GM12873 (cell line): ENCODE measurements at regions not wholly inside any gene's neighbourhood (a gene's known extent, or its start where the extent isn't known, plus 50 kb on each side); places are given as distances from the start of the nearest gene placed in this dataset.

Source experiments
- TF ChIP-seq, protein P1 (sequence below): IDR thresholded peaks from 2 replicates; pipeline ENCODE4 v1.5.1; 2012; ENCODE audit warnings: low read depth, mild to moderate bottlenecking, moderate library complexity, low read length, control low read depth; ENCODE audit not compliant: insufficient read depth; ENCODE audit errors: missing control alignments

DNA sequence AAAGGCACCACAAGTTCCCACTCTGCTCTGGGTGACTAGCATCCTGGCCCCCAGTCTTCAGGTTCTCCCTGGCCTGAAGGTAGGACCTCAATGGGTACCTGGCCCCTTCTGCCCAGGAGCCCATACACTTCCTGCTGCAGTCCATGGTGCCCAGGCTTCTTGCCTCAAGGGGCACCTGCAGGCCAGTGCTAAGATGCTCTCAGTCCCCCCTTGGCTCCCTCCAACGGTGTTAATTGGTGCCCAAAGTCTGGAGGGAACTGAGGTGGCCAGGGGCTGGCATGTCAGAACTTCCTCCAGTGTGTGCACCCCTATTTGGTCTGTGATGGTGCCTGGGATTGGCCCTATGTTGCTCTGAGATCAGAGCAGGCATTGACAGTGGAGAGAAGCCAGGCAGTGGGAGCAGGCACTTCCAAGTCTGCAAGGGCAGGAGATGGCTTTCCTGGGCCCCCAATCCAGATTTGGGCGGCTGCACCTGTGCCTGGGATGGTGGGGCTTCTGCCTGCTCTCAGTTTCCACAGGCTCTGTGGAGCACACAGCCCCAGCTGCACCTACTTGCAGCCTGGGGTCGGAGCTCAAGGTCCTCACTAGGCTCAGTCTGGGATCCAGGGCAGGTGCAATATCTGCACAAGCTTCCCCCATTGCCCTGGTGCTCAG lies 301.6 kb downstream of the FAM47B start:
- TF ChIP-seq, protein P1, sequence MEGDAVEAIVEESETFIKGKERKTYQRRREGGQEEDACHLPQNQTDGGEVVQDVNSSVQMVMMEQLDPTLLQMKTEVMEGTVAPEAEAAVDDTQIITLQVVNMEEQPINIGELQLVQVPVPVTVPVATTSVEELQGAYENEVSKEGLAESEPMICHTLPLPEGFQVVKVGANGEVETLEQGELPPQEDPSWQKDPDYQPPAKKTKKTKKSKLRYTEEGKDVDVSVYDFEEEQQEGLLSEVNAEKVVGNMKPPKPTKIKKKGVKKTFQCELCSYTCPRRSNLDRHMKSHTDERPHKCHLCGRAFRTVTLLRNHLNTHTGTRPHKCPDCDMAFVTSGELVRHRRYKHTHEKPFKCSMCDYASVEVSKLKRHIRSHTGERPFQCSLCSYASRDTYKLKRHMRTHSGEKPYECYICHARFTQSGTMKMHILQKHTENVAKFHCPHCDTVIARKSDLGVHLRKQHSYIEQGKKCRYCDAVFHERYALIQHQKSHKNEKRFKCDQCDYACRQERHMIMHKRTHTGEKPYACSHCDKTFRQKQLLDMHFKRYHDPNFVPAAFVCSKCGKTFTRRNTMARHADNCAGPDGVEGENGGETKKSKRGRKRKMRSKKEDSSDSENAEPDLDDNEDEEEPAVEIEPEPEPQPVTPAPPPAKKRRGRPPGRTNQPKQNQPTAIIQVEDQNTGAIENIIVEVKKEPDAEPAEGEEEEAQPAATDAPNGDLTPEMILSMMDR, result no peak

DNA sequence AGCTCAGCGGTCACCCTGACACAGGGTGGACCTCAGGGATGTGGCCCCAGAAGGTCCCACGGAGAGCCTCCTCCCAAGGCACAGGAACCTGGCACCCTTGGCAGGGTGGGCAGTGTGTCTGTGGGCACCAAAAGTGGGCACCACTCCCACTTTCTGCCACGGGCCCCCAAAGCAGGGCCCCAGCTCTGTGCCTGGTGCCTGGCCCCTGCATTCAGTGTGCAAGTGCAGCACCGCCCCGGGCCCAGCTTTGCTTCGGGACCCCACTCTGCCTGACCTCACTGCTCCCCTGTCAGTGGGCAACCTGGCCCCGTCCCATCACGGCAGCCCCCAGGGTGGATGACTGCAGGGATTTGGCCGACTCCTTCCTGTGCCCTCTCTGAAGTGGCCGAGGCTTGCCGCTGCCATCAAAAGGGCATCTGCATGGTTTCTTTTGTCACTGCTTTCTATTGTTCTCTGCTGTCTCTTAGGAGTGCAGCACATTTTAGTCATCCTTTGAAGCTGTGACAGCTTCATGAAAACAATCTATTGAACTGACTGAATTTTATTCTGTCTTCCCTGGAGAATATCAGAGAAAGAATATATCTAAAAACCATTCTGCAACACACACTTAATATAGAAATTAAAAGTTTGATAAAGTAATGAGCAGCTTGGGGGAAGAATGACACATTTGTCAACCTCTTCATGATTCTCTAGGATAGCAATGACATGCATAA lies 302.4 kb downstream of the FAM47B start:
- TF ChIP-seq, protein P1, result no peak

DNA sequence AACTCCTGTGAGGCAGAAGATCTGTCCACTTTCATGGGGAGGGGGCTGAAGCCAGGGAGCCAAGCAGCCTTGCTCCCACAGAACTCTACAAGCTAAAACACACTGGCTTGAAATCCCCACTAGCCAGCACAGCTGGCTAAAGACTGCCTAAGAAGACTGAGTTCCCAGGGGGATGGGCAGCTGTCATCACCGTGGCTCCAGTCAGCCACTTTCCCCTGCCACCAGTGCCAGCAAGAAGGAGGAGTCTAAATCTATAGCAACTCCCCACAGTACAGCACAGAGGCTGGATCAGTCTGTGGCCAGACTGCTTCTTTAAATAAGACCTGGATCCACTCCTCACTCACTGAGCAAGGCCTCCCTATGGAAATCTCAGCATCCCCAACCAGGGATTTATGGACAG lies 308.6 kb downstream of the FAM47B start:
- TF ChIP-seq, protein P1, result no peak

DNA sequence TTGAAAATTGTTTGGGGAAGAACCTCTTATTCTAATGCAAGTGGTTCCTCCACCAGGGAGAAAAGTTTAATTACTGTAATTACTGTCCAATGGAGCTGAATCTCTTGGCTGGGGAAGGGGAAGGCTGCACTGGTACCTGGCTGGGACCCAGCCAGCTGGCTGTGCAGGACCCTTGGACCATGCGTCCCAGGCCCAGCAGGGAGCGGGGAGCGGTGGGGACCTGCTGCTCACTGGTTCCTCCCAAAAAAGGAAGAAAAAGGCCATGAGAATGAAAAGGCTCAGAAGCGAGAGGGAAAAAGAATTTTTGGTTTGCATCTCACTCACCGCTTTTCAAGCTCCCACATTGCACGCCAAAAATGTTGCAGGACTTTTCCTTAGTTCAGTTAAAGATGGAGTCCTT lies 333.5 kb downstream of the FAM47B start:
- TF ChIP-seq, protein P1, result no peak

DNA sequence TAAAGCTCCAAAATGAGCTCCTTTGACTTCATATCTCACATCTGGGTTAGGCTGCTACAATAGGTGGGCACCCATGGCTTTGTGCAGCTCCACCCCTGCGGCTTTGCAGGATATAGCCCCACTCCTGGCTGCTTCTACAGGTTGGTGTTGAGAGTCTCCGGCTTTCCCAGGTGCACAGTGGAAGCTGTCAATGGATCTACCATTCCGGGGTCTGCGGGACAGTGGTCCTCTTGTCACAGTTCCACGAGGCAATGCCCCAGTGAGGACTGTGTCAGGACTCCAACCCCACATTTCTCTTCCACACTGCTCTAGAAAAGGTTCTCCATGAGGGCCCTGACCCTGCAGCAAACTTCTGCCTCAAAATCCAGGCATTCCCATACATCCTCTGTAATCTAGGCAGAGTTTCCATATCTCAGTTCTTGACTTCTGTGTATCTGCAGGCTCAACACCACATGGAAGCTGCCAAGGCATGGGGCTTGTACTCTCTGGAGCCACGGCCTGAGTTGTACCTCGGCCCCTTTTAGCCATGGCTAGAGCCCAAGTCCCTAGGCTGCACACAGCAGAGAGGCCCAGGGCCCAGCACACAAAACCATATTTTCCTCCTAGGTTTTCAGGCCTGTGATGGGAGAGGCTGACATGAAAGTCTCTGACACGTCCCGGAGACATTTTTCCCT lies 342.8 kb downstream of the FAM47B start:
- TF ChIP-seq, protein P1, result no peak

DNA sequence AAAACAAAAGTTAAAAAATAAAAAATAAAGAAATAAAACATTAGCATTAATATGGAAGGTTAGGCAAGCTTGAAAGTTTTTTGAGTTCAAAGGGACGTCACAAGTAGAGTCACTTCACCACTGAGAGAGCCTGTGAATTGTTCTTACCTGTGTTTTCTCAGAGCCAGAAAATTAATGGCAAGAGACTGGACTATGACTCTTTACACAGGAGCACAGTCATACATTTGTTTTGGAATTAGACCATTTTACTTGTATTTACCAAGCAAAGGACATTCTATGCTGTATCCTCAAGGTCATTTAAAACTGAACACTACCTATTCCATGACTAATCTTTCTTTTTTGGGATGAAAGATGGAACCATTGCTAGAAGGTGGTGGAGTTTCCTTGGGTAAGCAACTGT lies 346.1 kb downstream of the FAM47B start:
- TF ChIP-seq, protein P1, result no peak

DNA sequence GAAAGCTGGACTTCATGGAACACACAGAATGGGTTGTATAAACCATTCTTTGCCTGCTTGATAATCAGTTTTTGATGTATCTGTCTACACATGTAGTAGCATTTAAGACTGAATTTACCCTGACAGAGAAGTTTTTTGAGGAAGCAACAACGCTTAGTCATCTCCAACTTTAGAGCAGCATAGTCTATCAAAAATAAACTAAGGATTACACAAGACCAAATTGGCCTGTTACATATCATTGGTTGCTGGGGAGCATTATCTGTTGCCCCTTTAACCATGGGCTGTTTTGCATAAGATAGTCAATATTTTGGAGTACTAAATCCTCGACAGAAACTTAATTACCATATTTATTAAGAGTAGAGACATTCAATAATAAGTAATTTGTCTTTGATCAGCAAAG lies 347.4 kb downstream of the FAM47B start:
- TF ChIP-seq, protein P1, result no peak
